CD4-positive, alpha-beta T cell treated with Interleukin-15 for 4 hours (primary cell): ENCODE measurements at regions not wholly inside any gene's neighbourhood (a gene's known extent, or its start where the extent isn't known, plus 50 kb on each side); places are given as distances from the start of the nearest gene placed in this dataset.

Source experiments
- DNase-seq: peaks from one replicate; pipeline ENCODE4 v3.0.0-alpha.2; 2020; ENCODE audit warnings: low spot score

- no peak for DNase-seq
These were observed 114.3 kb upstream of the ZNF438 start for GRCh38 chr10:31145986-31146385.

GRCh38 chr10:31146491-31147209 lies 115.0 kb upstream of the ZNF438 start:
- DNase-seq = no peak

GRCh38 chr10:31147210-31147608 lies 115.5 kb upstream of the ZNF438 start:
- DNase-seq = no peak

- DNase-seq = no peak
These were observed 117.3 kb upstream of the ZNF438 start for GRCh38 chr10:31148951-31149350.

- DNase-seq = no peak
These were observed 118.3 kb upstream of the ZNF438 start for GRCh38 chr10:31149835-31150512.

GRCh38 chr10:31151301-31151700 lies 119.6 kb upstream of the ZNF438 start:
- DNase-seq = no peak

- DNase-seq = no peak
These were observed 120.9 kb upstream of the ZNF438 start for GRCh38 chr10:31152421-31153135.

- no peak for DNase-seq
These were observed 121.5 kb upstream of the ZNF438 start for GRCh38 chr10:31153161-31153560.

GRCh38 chr10:31153692-31154091 lies 122.0 kb upstream of the ZNF438 start:
- DNase-seq = no peak

- DNase-seq = no peak
These were observed 123.3 kb upstream of the ZNF438 start for GRCh38 chr10:31154996-31155395.

GRCh38 chr10:31157123-31158010 lies 125.7 kb upstream of the ZNF438 start:
- no peak for DNase-seq

- DNase-seq = no peak
These were observed 126.5 kb upstream of the ZNF438 start for GRCh38 chr10:31158011-31158658.

GRCh38 chr10:31166606-31167005 lies 134.9 kb upstream of the ZNF438 start:
- DNase-seq = no peak

- DNase-seq = no peak
These were observed 139.0 kb upstream of the ZNF438 start for GRCh38 chr10:31170636-31171035.

GRCh38 chr10:31171402-31172083 lies 139.9 kb upstream of the ZNF438 start:
- DNase-seq = no peak

GRCh38 chr10:31172925-31173324 lies 141.3 kb upstream of the ZNF438 start:
- no peak for DNase-seq

- DNase-seq = no peak
These were observed 142.1 kb upstream of the ZNF438 start for GRCh38 chr10:31173752-31174151.

- no peak for DNase-seq
These were observed 139.8 kb upstream of the ZEB1 start for GRCh38 chr10:31179091-31179680.

GRCh38 chr10:31186225-31187000 lies 132.6 kb upstream of the ZEB1 start:
- DNase-seq = no peak

- no peak for DNase-seq
These were observed 131.8 kb upstream of the ZEB1 start for GRCh38 chr10:31187182-31187581.
